ENCODE measurements at regions not wholly inside any gene's neighbourhood (a gene's known extent, or its start where the extent isn't known, plus 50 kb on each side); places are given as distances from the start of the nearest gene placed in this dataset.

GRCh38 chr18:40583671-40584070 lies 1371.4 kb upstream of the PIK3C3 start:
- TF ChIP-seq E2F8 (IDR thresholded peaks at IDR 0.05; ENCODE audit: low read depth, partially characterized antibody), result no peak
- DNase-seq (ENCODE audit: low read depth, low spot score), result no peak
- Histone ChIP-seq H3K79me2 (ENCODE audit: control insufficient read depth, insufficient read depth, low read length) (no peaks in the 10 kb centered on the region), H3K4me1 (ENCODE audit: control insufficient read depth, insufficient read depth, low read length) (no peaks in the 10 kb centered on the region), H3K4me3 (no peak overlapping the region), H3K9me3 (replicated peaks; ENCODE audit: control insufficient read depth, insufficient read depth, low read length) (no peaks in the 10 kb centered on the region), H3K27ac (ENCODE audit: control insufficient read depth, insufficient read depth) (no peak overlapping the region), H2AFZ (ENCODE audit: control insufficient read depth, low read depth, low read length) (no peak overlapping the region), H4K20me1 (ENCODE audit: control insufficient read depth, insufficient read depth) (no peaks in the 10 kb centered on the region), H3K27me3 (replicated peaks in 1 of 2; ENCODE audit: control insufficient read depth in 2 of 2, insufficient read depth in 2 of 2, low read length in 1 of 2) (no peaks in the 10 kb centered on the region), H3K4me2 (ENCODE audit: control insufficient read depth, insufficient read depth) (no peak overlapping the region), H3K36me3 (ENCODE audit: control insufficient read depth in 2 of 2, insufficient read depth in 2 of 2, low read length in 1 of 2) (no peaks in the 10 kb centered on the region), H3K9ac (ENCODE audit: control insufficient read depth, insufficient read depth, low read length) (no peak overlapping the region)
- intact Hi-C loops (cut with micrococcal nuclease; ENCODE audit: unreplicated experiment) (no loop called here), in situ Hi-C loops (cut with MboI) (no loop called here)
- BruUV-seq (replicated peaks), result no TSS peak
- ChIA-PET RAD21 (ENCODE audit: unreplicated experiment) (no interaction called here), POLR2A (no interaction called here), SMC1A (ENCODE audit: uncharacterized antibody, unreplicated experiment) (no interaction called here), CTCF (no interaction called here)
- ATAC-seq, result no peak
- no peak for FAIRE-seq
- 20% methylated on average over 12 of the region's 12 CpGs for WGBS (ENCODE audit: insufficient coverage, insufficient replicate concordance, low lambda C conversion rate, missing lambda C conversion rate)

- no peaks in the 10 kb centered on the region for H4K20me1 ChIP-seq (ENCODE audit: control insufficient read depth, insufficient read depth)
- in situ Hi-C loops (cut with MboI), result no loop called here
- CTCF ChIA-PET, result no interaction called here
- TF ChIP-seq BCLAF1 (IDR thresholded peaks at IDR 0.05) (no peak), FOS (IDR thresholded peaks at IDR 0.05; ENCODE audit: borderline replicate concordance, extremely low read depth, insufficient read length) (no peak), HSF1 (IDR thresholded peaks at IDR 0.05; ENCODE audit: low read depth, low read length) (no peak), MEF2A (IDR thresholded peaks at IDR 0.05; ENCODE audit: insufficient read depth, low read depth, low read length) (no peak), BHLHE40 (IDR thresholded peaks at IDR 0.05; ENCODE audit: borderline replicate concordance in 1 of 2, low read depth in 2 of 2, low read length in 1 of 2) (no peak), ESRRA (IDR thresholded peaks at IDR 0.05; ENCODE audit: low read length) (no peak), HCFC1 (IDR thresholded peaks at IDR 0.05; ENCODE audit: low read length) (no peak), NR2C1 (IDR thresholded peaks at IDR 0.05) (no peak), TBL1XR1 (IDR thresholded peaks at IDR 0.05; ENCODE audit: low read depth, low read length) (no peak), MEF2B (IDR thresholded peaks at IDR 0.05; ENCODE audit: partially characterized antibody, poor library complexity, severe bottlenecking) (no peak)
Observed at GRCh38 chr18:40582105-40582504, 1372.9 kb upstream of the PIK3C3 start.

More at GRCh38 chr18:40582105-40582504, 1372.9 kb upstream of the PIK3C3 start:
- Histone ChIP-seq H3K4me2 (ENCODE audit: control insufficient read depth, insufficient read depth) (no peak overlapping the region), H3K4me3 (no peak overlapping the region), H3K79me2 (ENCODE audit: control insufficient read depth, insufficient read depth, low read length) (no peaks in the 10 kb centered on the region), H3K9me3 (replicated peaks; ENCODE audit: control insufficient read depth, insufficient read depth, low read length) (no peaks in the 10 kb centered on the region), H3K4me1 (ENCODE audit: control insufficient read depth, insufficient read depth, low read length) (no peaks in the 10 kb centered on the region), H3K36me3 (ENCODE audit: control insufficient read depth in 2 of 2, insufficient read depth in 2 of 2, low read length in 1 of 2) (no peaks in the 10 kb centered on the region), H3K27ac (ENCODE audit: control insufficient read depth, insufficient read depth) (no peak overlapping the region), H2AFZ (ENCODE audit: control insufficient read depth, low read depth, low read length) (no peak overlapping the region), H3K27me3 (replicated peaks in 1 of 2; ENCODE audit: control insufficient read depth in 2 of 2, insufficient read depth in 2 of 2, low read length in 1 of 2) (no peaks in the 10 kb centered on the region), H3K9ac (ENCODE audit: control insufficient read depth, insufficient read depth, low read length) (no peak overlapping the region)
- POLR2A ChIA-PET, result no interaction called here
- FAIRE-seq (no peak), DNase-seq (ENCODE audit: low read depth, low spot score) (no peak), ATAC-seq (no peak)
- intact Hi-C loops (cut with micrococcal nuclease; ENCODE audit: unreplicated experiment), result no loop called here
- RAD21 ChIA-PET (ENCODE audit: unreplicated experiment), result no interaction called here
- BruUV-seq (replicated peaks), result no TSS peak
- SMC1A ChIA-PET (ENCODE audit: uncharacterized antibody, unreplicated experiment), result interaction anchor here (1.2 kb wide), 1 partner anchor 29 kb away, joined by 3 read pairs; no protein-coding TSS in a partner anchor
- 11% methylated on average over 1 of the region's 1 CpG for WGBS (ENCODE audit: insufficient coverage, insufficient replicate concordance, low lambda C conversion rate, missing lambda C conversion rate)

All from GM12878 (cell line).